Heart right ventricle (tissue), 16 donors: ENCODE measurements at regions not wholly inside any gene's neighbourhood (a gene's known extent, or its start where the extent isn't known, plus 50 kb on each side); places are given as distances from the start of the nearest gene placed in this dataset.

Experiments used
- ATAC-seq, 8 donors: fragments of 200-7000 bp; cut with Tn5 transposase; one replicate each; pipeline ENCODE4 v1.9.1; 2020; ENCODE audit warnings: mild to moderate bottlenecking in 8 of 8, moderate library complexity in 8 of 8, moderate number of reproducible peaks in 1 of 8
- DNase-seq, 2 donors: peaks; one replicate each; pipeline ENCODE4 v3.0.0-alpha.2; 2020
- H3K27ac ChIP-seq, 10 donors: fragments of 200-600 bp; sonication (generic) in 2 of 10; one replicate each; pipeline versions ENCODE4 v1.5.0 to v1.8.0; 2020 to 2022; ENCODE audit warnings: mild to moderate bottlenecking in 3 of 10
- H3K27me3 ChIP-seq, 7 donors: fragments of 200-600 bp; one replicate each; pipeline ENCODE4 v1.8.0; 2021 to 2022; ENCODE audit warnings: mild to moderate bottlenecking in 2 of 7
- H3K36me3 ChIP-seq, 9 donors: fragments of 200-600 bp; sonication (generic) in 1 of 9; one replicate each; pipeline versions ENCODE4 v1.5.0 to v1.8.0; 2020 to 2022; ENCODE audit warnings: mild to moderate bottlenecking in 2 of 9
- H3K4me1 ChIP-seq, 9 donors: fragments of 200-600 bp; sonication (generic) in 1 of 9; one replicate each; pipeline versions ENCODE4 v1.5.0 to v1.8.0; 2020 to 2022; ENCODE audit warnings: mild to moderate bottlenecking in 4 of 9
- H3K4me3 ChIP-seq, 10 donors: fragments of 200-600 bp; sonication (generic) in 2 of 10; one replicate each; pipeline versions ENCODE4 v1.5.0 to v1.8.0; 2020 to 2022; ENCODE audit warnings: mild to moderate bottlenecking in 7 of 10, moderate library complexity in 2 of 10
- H3K9me3 ChIP-seq, 11 donors: fragments of 200-600 bp in 10 of 11; sonication (generic) in 2 of 11; one replicate each; pipeline versions ENCODE4 v1.5.0 to v1.8.0; 2013 to 2022; ENCODE audit warnings: mild to moderate bottlenecking in 2 of 11, control low read depth in 1 of 11, moderate library complexity in 1 of 11
- WGBS, 2 donors: extraction: QIAGEN DNeasy Blood & Tissue Kit; methylation state at CpG; one replicate each; pipeline ENCODE4 v1.1.7; 2013; ENCODE audit warnings: inconsistent platforms in 1 of 2; 5-methylcytosine and 5-hydroxymethylcytosine counted together
- intact Hi-C, 10 donors: fragments of 100-400 bp; cut with DNase I; formaldehyde crosslinking; loops; one replicate each; pipeline versions ENCODE4 v1.11.1 to v1.14.2; 2022
- TF ChIP-seq, protein P1 (sequence below), 9 donors: fragments of 200-600 bp; sonication (generic) in 2 of 9; IDR thresholded peaks; one replicate each; pipeline versions ENCODE4 v1.5.0 to v1.8.0; 2021 to 2022; ENCODE audit warnings: antibody characterized with exemption in 9 of 9, mild to moderate bottlenecking in 5 of 9, moderate library complexity in 1 of 9
- donor health status: Arrhythmogenic right ventricular cardiomyopathy.
- donor health status: ischemic (EF 13 %, LVEDD 7.1; RV severe dilation, severe dysfunction).
- donor health status: healthy with polysubstance abuse.
- donor health status: DM: no; HTN: yes; CAD: no.
- donor health status: DM: no; HTN: no; CAD: no.
- donor health status: ischemic (EF 25% LVEDD 6.9; RV normal size, moderate dysfunction).
- donor health status: ischemic (EF 25% LVEDD 5.7; RV mildly dilated, moderate dysfunction).
- donor health status: healthy.
- donor health status: DM: yes; HTN: yes; CAD: no.
- donor health status: Ischemic cardiomyopathy.
- donor health status: ischemic (EF 35%, LVEDD 5.7; RV mildly dilated, moderate dysfunction).
- donor health status: nonischemic (EF 11% LVEDD 7.7; RV severe dilation, severe dysfunction).
- donor health status: DM: yes; HTN: yes; CAD: no.
- donor health status: PGD.
- donor health status: ischemic (EF 29% LVEDD 5.4; RV normal size, mild dysfunction).
- donor health status: nonischemic (EF 23%, LVEDD 6.1; RV moderate dilation, normal function).

DNA sequence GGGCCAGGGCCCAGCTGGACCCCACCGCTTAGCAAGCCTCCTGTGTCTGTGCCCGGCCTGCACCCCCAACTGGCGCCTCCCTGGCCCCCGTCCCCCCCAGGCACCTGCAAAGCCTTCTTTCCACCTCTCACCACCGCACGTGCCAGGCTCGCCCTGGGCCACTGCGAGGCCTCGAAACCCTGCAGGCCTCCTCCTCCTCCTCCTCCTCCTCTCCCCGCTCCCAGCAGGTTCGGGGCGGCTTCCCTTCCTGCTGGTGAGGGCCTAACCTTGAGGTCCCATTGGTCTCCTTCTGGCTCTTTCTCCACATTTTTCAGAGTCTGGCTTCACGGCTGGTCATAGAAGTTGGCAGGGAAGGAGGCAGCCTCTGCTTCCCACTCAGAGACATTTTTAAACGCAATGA lies 76.8 kb upstream of the GATA5 start:
- Histone ChIP-seq H3K4me1 (peaks cover 14 to 61% (median 31%) of the 10 kb centered on the region in 9 donors), H3K9me3 (no peaks in the 10 kb centered on the region), H3K27me3 (peaks cover 0 to 84% (median 68%) of the 10 kb centered on the region in 7 donors), H3K4me3 (peak overlapping the region; percentile 32 to 74 (median 70)), H3K36me3 (peaks cover 0 to 5% (median 0%) of the 10 kb centered on the region in 9 donors), H3K27ac (peak overlapping the region; percentile 34 to 99 (median 92))
- intact Hi-C loops, result no loop called here
- DNase-seq (no peak), ATAC-seq (no peak)
- 34 to 52% methylated on average over 14 of the region's 14 CpGs for WGBS, 2 donors
- TF ChIP-seq, protein P1, sequence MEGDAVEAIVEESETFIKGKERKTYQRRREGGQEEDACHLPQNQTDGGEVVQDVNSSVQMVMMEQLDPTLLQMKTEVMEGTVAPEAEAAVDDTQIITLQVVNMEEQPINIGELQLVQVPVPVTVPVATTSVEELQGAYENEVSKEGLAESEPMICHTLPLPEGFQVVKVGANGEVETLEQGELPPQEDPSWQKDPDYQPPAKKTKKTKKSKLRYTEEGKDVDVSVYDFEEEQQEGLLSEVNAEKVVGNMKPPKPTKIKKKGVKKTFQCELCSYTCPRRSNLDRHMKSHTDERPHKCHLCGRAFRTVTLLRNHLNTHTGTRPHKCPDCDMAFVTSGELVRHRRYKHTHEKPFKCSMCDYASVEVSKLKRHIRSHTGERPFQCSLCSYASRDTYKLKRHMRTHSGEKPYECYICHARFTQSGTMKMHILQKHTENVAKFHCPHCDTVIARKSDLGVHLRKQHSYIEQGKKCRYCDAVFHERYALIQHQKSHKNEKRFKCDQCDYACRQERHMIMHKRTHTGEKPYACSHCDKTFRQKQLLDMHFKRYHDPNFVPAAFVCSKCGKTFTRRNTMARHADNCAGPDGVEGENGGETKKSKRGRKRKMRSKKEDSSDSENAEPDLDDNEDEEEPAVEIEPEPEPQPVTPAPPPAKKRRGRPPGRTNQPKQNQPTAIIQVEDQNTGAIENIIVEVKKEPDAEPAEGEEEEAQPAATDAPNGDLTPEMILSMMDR (IDR thresholded peaks at IDR 0.05), result no peak

DNA sequence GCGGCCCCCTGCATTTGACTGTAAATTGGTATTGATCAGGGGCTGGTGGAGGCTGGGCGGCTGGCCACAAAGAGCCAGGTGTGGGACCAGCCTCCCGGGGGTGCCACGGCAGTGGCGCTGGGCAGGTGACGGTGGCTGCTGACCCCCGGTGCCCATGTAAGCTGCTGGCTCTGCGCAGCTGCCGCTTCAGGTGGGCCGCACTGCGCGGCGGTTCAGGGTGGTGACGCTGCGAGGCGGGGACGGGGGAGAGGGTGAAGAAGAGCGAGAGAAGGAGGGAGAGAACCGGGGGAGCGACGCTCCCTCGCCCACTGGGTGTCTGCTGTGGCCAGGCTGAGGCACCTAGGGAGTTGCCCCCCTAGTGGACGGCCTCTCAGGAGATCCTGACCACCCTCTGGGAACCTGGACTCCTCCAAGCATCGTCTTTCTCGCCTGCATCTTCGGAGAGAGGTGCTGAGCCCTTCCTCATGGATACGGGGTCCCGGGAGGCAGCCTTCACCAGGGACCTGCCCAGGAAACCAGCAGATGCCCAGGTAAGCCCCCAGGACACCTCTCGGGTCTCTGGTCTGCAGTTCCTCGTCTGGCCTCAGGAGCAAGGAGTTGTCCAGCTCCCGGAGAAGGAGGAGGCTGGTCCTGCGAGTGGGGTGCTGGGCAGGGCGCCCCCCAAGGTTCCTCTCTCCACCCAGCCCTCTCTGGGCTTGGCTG lies 77.5 kb upstream of the GATA5 start:
- no peaks in the 10 kb centered on the region for H3K9me3 ChIP-seq
- peak overlapping the region; percentile 34 to 99 (median 92) for H3K27ac ChIP-seq
- peak overlapping the region; percentile 32 to 74 (median 70) for H3K4me3 ChIP-seq
- TF ChIP-seq, protein P1 (IDR thresholded peaks at IDR 0.05), result peak in 1 of 9 donors; percentile 7
- peaks cover 0 to 5% (median 0%) of the 10 kb centered on the region in 9 donors for H3K36me3 ChIP-seq
- peaks cover 15 to 65% (median 31%) of the 10 kb centered on the region in 9 donors for H3K4me1 ChIP-seq
- DNase-seq (no peak), ATAC-seq (no peak)
- intact Hi-C loops, result no loop called here
- H3K27me3 ChIP-seq, result peaks cover 0 to 82% (median 71%) of the 10 kb centered on the region in 7 donors
- WGBS, 2 donors, result 43 to 57% methylated on average over 33 of the region's 33 CpGs

DNA sequence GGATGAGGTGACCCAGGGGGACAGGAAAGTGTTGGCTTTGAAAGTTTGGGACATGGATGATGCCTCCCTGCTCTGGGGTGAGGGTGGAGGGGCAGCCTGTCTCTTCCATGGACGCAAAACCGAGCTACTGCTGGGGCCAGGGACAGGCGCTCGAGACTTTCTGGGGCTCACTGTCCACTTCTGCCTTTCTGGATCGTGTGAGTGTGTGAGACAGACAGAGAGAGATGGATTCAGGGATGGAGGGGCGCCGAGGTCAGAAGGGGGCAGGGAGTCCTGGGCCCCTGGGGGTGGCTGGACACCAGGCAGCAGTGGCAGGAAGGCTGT lies 78.0 kb upstream of the GATA5 start:
- Histone ChIP-seq H3K36me3 (peaks cover 0 to 5% (median 0%) of the 10 kb centered on the region in 9 donors), H3K27me3 (peaks cover 0 to 80% (median 71%) of the 10 kb centered on the region in 7 donors), H3K4me3 (peak overlapping the region; percentile 32 to 74 (median 70)), H3K4me1 (peaks cover 15 to 63% (median 28%) of the 10 kb centered on the region in 9 donors), H3K27ac (peak overlapping the region; percentile 8 to 99 (median 92)), H3K9me3 (no peaks in the 10 kb centered on the region)
- ATAC-seq, result no peak
- 32 to 44% methylated on average over 7 of the region's 7 CpGs for WGBS, 2 donors
- intact Hi-C loops, result no loop called here
- DNase-seq, result no peak
- TF ChIP-seq, protein P1 (IDR thresholded peaks at IDR 0.05), result no peak

DNA sequence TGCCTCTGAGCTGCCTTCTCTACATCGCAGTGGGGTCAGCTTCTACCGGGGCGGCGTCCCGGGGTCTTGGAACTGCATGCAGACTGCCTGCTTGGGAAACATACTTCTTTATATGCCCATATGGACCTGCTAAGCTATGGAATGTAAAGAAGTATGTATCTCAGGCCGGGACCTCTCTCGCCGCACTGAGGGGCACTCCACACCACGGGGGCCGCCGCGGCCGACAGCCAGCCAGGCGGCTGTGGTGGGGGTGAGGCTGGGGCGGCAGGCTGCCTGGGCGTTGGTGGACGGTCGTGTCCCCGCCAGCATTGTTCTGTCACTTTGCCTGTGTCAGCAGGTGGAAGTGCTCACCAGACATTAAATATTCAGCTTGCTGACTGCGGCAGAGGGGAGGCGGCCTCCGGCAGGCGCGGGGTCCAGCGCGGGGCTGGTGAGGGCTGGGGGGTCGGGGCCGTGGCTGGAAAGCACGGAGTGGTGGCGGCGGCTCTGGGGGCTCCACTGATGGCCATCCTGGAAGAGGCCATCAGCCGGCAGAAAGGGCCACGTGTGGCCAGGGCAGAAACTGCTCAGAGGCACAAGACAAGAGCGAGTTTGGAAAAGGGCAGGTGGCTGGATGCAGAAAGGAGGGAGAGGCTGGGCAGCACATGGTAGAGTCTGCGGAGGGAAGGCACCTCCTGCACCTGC lies 78.6 kb upstream of the GATA5 start:
- H3K27ac ChIP-seq, result peak overlapping the region; percentile 8 to 99 (median 92)
- H3K4me1 ChIP-seq, result peaks cover 15 to 63% (median 28%) of the 10 kb centered on the region in 9 donors
- peak overlapping the region; percentile 32 to 74 (median 70) for H3K4me3 ChIP-seq
- DNase-seq (no peak), ATAC-seq (no peak)
- H3K9me3 ChIP-seq, result no peaks in the 10 kb centered on the region
- intact Hi-C loops, result no loop called here
- TF ChIP-seq, protein P1 (IDR thresholded peaks at IDR 0.05), result no peak
- WGBS, 2 donors, result 29 to 42% methylated on average over 35 of the region's 35 CpGs
- H3K36me3 ChIP-seq, result peaks cover 0 to 5% (median 0%) of the 10 kb centered on the region in 9 donors
- H3K27me3 ChIP-seq, result peaks cover 0 to 80% (median 71%) of the 10 kb centered on the region in 7 donors
